Lower lobe of right lung (tissue), 2 donors: ENCODE measurements at regions not wholly inside any gene's neighbourhood (a gene's known extent, or its start where the extent isn't known, plus 50 kb on each side); places are given as distances from the start of the nearest gene placed in this dataset.

Experiments used
- ATAC-seq, 2 donors: fragments of 200-7000 bp; cut with Tn5 transposase; one replicate each; pipeline ENCODE4 v1.9.1; 2020 to 2022; ENCODE audit warnings: mild to moderate bottlenecking in 2 of 2, moderate library complexity in 2 of 2
- DNase-seq: peaks from one replicate; pipeline ENCODE4 v3.0.0-alpha.2; 2020
- H3K27ac ChIP-seq: fragments of 200-600 bp; one replicate; pipeline ENCODE4 v1.8.0; 2022
- H3K27me3 ChIP-seq: fragments of 200-600 bp; one replicate; pipeline ENCODE4 v1.8.0; 2022; ENCODE audit warnings: low read depth
- H3K36me3 ChIP-seq: fragments of 200-600 bp; one replicate; pipeline ENCODE4 v1.8.0; 2022; ENCODE audit warnings: mild to moderate bottlenecking
- H3K4me1 ChIP-seq: fragments of 200-600 bp; one replicate; pipeline ENCODE4 v1.8.0; 2022
- H3K4me3 ChIP-seq: fragments of 200-600 bp; one replicate; pipeline ENCODE4 v1.8.0; 2022; ENCODE audit warnings: mild to moderate bottlenecking
- H3K9me3 ChIP-seq: fragments of 200-600 bp; one replicate; pipeline ENCODE4 v1.8.0; 2022
- CTCF ChIP-seq: fragments of 200-600 bp; IDR thresholded peaks from one replicate; pipeline ENCODE4 v1.8.0; 2022; ENCODE audit warnings: antibody characterized with exemption, mild to moderate bottlenecking
- intact Hi-C: fragments of 100-400 bp; cut with DNase I; formaldehyde crosslinking; loops from one replicate; pipeline ENCODE4 v1.11.0; 2022
- donor health status: DM: no; HTN: yes; CAD: no; lungs with severe emphysema.

- no peaks in the 10 kb centered on the region for H3K36me3 ChIP-seq
- no peak for TF ChIP-seq CTCF
- H3K9me3 ChIP-seq = no peaks in the 10 kb centered on the region
- ATAC-seq (no peak), DNase-seq (no peak)
- intact Hi-C loops = no loop called here
- no peak overlapping the region for H3K27ac ChIP-seq
- H3K4me1 ChIP-seq = no peaks in the 10 kb centered on the region
- no peak overlapping the region for H3K4me3 ChIP-seq
- no peaks in the 10 kb centered on the region for H3K27me3 ChIP-seq
These were observed 608.9 kb downstream of the DTWD2 start for GRCh38 chr5:118379470-118379869.

GRCh38 chr5:118378959-118379358, 609.4 kb downstream of the DTWD2 start:
- H3K4me3 ChIP-seq = no peak overlapping the region
- DNase-seq = no peak
- H3K9me3 ChIP-seq = no peaks in the 10 kb centered on the region
- no peak overlapping the region for H3K27ac ChIP-seq
- ATAC-seq = no peak
- H3K27me3 ChIP-seq = no peaks in the 10 kb centered on the region
- TF ChIP-seq CTCF = no peak
- intact Hi-C loops = no loop called here
- H3K36me3 ChIP-seq = no peaks in the 10 kb centered on the region
- H3K4me1 ChIP-seq = no peaks in the 10 kb centered on the region

- Histone ChIP-seq H3K4me3 (no peak overlapping the region), H3K27ac (no peak overlapping the region), H3K27me3 (no peaks in the 10 kb centered on the region), H3K4me1 (peaks cover 4% of the 10 kb centered on the region), H3K9me3 (no peaks in the 10 kb centered on the region), H3K36me3 (no peaks in the 10 kb centered on the region)
- no peak for TF ChIP-seq CTCF
- intact Hi-C loops = no loop called here
- ATAC-seq = no peak
- DNase-seq = no peak
These were observed 610.9 kb downstream of the DTWD2 start for GRCh38 chr5:118377420-118377819.

- ATAC-seq (peak; percentile 51 to 68), DNase-seq (no peak)
- no peaks in the 10 kb centered on the region for H3K27me3 ChIP-seq
- no peaks in the 10 kb centered on the region for H3K9me3 ChIP-seq
- TF ChIP-seq CTCF = no peak
- peaks cover 15% of the 10 kb centered on the region for H3K4me1 ChIP-seq
- intact Hi-C loops = no loop called here
- H3K36me3 ChIP-seq = no peaks in the 10 kb centered on the region
- no peak overlapping the region for H3K4me3 ChIP-seq
- H3K27ac ChIP-seq = no peak overlapping the region
These were observed 616.1 kb downstream of the DTWD2 start for GRCh38 chr5:118371973-118372831.

GRCh38 chr5:118366429-118366828, 621.9 kb downstream of the DTWD2 start:
- H3K27me3 ChIP-seq = no peaks in the 10 kb centered on the region
- TF ChIP-seq CTCF = no peak
- no peak overlapping the region for H3K27ac ChIP-seq
- intact Hi-C loops = no loop called here
- no peaks in the 10 kb centered on the region for H3K9me3 ChIP-seq
- no peak for DNase-seq
- peaks cover 2% of the 10 kb centered on the region for H3K4me1 ChIP-seq
- no peak for ATAC-seq
- no peaks in the 10 kb centered on the region for H3K36me3 ChIP-seq
- no peak overlapping the region for H3K4me3 ChIP-seq
